GM21447 (cell line): ENCODE measurements at regions not wholly inside any gene's neighbourhood (a gene's known extent, or its start where the extent isn't known, plus 50 kb on each side); places are given as distances from the start of the nearest gene placed in this dataset.
"Not testable (repeated sequence)": the region's sequence is repeated elsewhere in the genome, so short reads cannot be mapped to it uniquely, and the experiment has no call there.

Source experiments
- ATAC-seq: cut with Tn5 transposase; IDR thresholded peaks from one replicate; pipeline ENCODE4 v1.9.1; 2021; ENCODE audit not compliant: unreplicated experiment

DNA sequence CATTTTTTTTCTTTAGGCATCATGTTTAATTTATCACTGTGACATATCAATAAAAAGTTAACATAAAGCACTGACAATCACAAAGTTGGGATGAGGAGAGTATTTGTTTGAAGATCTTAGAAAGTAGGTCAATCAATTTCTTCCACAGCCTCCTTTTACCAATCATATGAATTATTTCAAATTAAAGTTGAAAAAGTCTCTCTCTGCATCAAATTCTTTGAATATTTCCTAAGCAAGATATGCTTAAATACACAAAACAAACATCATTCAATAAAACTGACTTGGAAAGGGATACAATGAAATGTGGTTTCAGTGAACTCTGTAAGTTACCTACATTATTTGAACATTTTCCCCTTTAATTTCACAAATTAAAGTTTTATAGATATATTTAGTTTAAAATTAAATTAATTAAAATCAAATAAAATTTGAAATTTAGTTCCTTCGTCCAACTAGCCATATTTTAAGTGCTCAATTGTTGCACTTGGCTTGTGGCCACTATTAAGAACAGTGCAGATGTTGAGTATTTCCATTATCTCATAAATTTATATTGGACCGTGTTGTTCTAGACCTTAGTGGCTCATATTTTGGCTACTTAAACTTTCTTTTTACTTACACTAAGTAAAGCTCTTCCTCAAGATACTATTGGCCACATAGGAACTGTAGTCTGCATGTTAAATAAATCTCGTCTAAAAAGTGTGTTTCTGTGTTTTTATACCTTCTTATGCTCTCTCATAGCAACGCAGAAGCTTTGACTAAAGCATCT is 949.7 kb upstream of the NUDT12 start:
- ATAC-seq, result no peak

DNA sequence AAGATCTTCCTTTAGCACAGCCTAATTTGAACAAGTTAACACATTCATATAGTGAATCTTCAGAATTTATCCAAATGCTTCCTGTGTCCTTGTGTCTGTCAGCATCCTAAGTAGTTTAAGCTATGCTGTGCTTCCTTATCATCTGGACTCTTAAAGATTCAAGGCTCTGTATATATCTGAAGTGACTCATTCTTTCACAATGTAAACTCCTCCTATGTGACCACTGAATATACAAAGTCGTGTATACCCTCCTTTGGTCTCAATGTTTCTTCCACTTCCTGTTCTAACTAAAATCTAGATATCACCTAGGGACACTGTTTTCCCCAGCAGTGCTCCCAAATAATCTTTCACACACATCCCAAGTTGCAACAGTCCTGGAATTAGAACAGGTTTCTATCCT is 935.7 kb upstream of the NUDT12 start:
- no peak for ATAC-seq

DNA sequence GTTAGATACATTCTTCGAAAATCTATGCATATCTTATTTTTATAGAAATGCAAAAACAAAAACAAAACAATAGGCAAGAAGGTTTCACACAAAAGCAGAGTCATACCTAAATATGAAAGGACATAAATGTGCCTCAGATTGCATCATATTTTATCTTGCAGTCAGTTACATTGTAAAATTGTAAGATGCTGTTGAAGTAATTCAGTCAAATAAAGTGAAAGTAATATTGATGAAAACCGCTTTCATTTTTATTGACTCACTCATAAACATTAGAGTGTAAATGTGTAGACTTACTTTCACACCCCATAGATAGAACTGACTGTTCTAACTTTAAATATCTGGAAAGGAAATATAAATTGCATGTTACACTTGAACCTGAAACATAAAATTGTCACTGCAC is 931.5 kb upstream of the NUDT12 start:
- ATAC-seq, result no peak

DNA sequence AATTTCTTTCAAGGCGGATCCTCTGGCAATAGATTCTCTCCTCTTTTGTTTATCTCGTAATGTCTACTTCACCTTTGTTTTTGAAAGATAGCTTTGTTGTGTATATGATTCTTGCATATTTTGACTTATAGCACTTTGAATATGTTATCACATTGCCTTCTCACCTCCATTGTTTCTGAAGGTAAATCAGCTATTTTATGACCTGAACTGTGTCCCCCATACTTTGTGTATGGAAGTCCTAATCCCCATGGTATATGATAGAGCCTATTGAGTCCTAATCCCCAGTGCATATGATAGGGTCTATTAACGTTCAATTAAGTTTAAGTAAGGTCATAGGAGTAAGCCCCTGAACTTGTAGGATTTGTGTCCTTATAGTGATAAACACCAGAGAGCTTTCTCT is 910.2 kb upstream of the NUDT12 start:
- ATAC-seq, result no peak

DNA sequence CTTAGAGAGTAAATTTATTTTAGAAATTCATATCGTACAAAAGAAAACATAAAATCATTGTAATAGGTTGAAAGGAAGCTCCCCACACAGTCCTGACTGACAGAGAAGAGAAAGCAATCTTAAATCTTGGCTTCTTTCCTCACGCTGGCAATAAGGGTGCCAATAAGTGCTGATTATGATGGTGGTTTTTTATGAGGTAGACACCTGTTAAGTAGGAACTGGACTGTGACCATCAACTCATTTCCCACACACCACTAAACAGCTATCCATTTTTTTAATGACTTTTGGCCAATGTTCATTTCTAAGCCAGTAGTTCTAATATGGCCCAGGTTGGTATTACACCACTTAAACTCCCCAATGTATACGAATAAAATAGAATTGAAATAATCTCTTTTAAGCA is 893.5 kb upstream of the NUDT12 start:
- ATAC-seq, result no peak

DNA sequence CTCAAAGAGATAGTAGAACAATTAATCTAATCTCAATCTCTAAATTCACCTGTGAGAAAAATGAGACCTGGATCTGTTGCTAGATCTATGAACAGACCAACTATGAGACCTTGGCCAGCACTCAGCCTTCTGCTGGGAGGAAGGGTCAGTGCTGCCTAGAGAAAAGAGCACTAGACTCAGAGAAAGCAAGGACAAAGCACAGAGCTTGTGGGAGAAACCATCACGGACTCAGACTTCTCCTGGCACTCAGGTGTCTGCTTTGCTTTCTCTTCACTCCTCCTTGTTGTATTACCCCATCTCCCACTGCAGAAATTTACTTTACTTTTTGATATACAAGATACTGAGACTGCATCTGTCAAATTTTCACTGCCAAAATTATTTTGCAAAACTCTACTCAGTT is 890.0 kb upstream of the NUDT12 start:
- ATAC-seq, result no peak

DNA sequence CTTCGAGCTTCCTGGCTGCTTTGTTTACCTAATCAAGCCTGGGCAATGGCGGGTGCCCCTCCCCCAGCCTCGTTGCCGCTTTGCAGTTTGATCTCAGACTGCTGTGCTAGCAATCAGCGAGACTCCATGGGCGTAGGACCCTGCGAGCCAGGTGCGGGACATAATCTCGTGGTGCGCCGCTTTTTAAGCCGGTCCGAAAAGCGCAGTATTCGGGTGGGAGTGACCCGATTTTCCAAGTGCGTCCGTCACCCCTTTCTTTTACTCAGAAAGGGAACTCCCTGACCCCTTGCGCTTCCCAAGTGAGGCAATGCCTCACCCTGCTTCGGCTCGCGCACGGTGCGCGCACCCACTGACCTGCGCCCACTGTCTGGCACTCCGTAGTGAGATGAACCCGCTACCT is 889.3 kb upstream of the NUDT12 start:
- ATAC-seq, result not testable (repeated sequence)

DNA sequence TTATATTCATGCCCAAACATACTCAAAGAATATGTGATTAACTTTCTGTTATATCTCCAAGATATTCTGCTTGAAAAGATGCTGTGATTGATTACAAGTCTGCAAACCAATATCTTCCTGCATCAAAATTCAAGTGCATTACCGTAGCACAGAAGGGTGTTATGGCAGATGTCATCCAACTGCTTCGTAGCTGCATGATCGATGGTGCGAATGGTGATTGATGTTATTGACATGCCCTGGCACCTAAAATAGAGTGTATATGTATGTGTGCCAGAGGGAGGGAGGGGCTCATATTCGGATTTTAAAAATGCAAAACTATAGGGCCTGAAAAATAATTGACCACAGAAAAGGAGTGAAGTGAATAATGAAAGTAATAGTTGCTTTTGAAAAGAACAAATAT is 882.1 kb upstream of the NUDT12 start:
- no peak for ATAC-seq

DNA sequence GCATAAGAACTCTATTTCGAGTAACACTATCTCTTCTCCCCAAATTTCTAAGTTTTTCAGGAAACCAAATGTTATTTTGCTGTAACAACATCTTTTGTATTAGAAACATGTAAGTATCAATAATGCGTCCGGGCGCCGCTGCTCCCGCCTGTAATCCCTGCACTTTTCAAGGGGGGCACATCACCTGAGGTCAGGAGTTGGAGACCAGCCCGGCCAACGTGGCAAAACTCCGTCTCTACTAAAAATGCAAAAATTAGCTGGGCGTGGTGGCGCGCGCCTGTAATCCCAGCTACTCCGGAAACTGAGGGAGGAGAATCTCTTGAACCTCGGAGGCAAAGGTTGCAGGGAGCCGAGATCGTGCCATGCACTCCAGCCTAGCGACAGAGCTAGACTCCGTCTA is 881.1 kb upstream of the NUDT12 start:
- no peak for ATAC-seq

DNA sequence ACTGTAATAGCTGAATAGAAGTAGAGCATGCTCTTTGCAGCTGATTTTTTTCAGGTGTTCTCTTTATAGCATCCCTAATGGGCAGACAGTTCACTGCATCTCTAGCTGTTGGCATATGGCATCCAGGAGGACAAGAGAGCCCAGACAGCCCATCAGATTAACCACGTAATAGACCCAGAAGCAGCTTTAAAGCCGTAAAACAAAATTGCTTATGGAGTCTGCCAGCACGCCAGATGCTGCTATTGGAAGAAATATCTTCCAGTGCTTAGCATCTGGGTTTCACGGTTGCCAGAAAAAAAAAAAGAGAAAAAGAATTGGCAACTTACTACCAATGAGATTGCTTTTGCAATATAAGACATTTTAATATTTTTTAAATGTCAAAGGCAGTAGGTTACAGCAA is 869.4 kb upstream of the NUDT12 start:
- ATAC-seq, result no peak

DNA sequence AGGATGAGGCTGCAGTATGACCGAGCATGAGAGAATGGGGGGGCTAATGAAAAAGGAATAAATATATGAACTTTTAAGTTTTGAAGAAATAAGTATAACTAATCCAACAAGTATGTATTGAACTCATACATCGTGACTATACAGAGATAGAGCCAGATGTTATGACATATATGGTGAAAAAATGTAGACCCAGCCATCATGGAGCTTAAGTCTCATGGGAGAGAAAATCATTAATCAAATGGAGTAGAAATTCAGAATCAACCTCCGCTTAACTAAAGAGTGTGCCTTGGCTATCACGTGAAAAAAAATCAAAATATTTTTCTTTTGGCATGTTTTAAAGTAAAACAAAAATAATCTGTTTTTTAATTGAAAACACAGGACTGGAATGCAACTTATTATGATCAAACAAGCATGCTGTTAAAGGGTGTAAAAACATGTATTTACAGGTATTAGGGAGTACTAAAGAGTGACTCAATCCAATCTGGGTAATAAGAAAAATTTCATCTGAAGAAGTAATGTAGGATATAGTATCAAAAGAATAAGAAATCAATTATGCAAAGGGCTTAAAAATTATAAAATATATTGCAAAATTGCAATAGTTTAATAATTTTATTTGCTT is 868.5 kb upstream of the NUDT12 start:
- no peak for ATAC-seq

DNA sequence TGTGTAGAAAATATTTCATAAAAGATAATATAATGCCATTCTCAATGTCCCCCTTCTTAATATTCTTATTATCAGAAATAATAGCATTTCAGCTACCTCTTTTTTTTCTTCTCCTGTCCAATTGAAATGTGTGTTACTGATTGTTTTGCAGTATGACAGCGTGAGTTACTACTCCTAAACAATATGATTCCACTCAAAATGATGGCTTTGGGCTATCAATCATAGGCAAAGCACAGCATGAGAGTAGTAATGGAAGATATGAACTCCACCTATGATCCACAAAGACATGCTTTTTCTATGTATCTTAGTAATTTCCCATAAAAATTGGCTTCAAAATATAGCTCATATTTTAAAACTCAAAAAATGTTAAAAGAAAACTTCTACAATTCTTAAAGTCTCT is 867.3 kb upstream of the NUDT12 start:
- no peak for ATAC-seq

DNA sequence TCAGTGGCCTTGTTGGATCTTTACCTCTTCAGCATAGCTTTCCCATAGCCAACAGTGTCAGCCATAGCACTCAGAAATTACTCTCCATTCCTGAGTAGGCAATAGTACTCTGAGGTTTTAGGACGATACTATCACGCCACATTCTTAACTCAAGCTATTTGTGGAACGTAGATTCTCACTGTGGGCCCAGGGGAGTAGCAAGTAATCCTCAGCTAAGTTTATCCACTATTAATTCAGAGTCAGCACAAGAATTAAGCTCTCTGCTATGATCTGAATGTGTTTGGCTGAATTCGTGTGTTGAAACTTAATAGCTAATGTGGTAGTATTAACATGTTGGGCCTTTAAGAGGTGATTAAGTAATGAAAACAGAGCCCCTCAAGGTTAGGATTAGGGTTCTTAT is 858.8 kb upstream of the NUDT12 start:
- no peak for ATAC-seq

DNA sequence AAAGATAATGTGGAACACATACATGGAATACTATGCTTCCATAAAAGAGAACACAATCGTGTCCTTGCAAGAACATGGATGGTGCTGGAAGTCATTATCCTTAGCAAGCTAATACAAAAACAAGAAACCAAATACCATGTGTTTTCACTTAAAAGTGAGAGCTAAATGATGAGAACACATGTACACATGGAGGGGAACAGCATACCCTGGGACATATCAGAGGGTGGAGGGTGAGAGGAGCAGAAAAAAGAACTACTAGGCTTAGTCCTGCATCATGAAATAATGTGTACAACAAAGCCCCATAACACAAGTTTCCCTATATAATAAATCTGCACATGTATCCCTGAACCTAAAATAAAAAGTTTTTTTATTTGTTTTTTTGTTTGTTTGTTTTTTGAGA is 855.5 kb upstream of the NUDT12 start:
- no peak for ATAC-seq

DNA sequence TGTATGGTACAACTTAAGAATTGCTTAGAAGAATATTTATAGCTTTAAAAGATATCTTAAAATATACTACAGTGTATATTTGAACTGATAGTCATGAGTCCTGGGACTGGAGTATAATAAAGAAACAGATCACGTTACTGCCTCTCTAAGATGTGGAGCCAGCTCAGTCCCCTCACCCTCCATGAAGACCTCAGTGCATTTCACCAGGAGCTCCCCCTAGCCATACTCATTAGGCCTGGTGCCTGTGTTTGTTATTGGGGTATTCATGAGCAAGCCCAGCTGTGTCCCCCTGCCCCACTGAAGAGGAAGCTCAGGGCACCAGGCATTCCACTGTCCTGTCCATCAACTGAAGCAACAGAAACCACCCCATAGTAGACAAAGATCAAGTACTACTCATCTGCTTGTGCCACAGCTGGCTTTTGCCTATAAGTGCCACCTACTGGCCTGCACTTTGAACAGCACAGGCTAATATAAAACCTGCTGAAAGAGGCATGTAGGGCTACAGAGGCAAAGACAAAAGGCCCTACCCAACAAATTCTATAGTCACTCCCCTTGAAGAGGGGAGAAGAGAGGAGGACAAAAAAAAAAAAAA is 850.2 kb upstream of the NUDT12 start:
- ATAC-seq, result no peak

DNA sequence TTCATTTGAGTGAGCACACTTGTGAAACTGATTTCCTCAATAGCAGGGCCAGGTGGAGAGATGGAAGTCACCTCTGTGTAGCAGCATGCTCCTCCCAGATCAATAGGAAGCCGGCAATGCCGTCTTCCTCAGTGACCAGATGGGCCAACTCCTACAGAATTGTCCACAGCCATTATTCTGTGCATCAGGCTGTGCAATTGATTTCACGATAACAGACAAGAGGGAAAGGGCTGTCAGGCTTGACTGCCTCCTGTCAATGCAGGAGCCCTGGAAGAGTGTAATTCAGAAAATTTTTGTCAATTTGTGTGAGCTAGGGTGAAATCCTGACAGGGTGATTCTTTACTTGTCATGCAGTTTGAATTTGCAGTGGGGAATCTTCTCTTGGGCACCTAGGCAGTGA is 838.4 kb upstream of the NUDT12 start:
- no peak for ATAC-seq

DNA sequence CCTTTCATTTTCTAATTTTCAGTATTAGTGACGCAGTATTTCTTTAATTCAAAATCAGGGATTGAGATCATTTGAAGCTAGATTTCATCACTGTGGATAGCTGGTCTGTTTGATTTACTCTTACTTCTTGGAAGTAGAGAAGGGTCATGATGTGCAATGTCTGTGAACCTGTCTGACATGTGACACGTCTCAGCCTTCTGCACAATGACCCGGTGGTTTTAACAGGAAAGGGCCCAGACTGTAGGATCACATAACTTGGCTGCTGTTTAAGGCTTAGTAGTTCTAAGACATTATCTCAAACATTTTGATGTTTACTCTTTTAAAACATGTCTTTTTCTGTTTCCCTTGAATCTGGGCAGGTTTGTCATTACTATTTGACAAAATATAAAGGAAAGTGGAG is 823.3 kb upstream of the NUDT12 start:
- no peak for ATAC-seq

DNA sequence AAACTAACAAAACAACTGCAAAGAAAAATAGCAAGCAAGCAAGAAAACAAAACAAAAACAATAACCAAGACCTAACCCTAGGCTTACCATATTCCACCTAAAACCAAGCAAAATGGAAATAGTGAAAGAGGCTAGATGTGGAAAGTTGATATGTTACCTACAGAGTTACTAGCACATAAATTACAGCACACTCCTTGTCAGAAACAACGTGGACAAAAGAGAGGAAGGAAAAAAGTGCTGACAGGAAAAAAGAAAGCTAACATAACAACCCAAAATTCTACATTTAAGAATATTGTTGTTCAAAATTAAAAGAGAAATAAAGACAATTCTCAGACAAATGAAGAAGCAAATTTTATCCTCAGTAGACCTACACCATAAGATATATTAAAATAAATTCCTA is 812.8 kb upstream of the NUDT12 start:
- ATAC-seq, result no peak

DNA sequence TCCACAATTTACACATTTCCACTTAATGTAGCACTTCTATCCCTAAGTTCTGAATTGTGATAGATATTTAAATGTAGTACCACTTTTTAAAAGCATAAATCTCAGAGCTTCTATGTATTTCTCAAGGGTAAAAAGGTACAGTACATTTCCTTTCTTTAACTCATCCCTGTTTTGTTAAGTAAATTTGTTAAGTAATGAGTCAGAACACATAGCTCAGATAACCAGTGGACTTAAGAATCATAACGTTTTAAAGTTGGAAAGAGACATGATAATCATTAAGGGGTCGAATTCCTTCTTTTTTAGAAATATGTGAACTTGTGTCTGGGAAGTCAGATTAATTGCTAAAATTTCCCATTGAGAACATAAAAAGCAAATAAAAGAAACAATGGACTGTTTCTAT is 810.2 kb upstream of the NUDT12 start:
- no peak for ATAC-seq

DNA sequence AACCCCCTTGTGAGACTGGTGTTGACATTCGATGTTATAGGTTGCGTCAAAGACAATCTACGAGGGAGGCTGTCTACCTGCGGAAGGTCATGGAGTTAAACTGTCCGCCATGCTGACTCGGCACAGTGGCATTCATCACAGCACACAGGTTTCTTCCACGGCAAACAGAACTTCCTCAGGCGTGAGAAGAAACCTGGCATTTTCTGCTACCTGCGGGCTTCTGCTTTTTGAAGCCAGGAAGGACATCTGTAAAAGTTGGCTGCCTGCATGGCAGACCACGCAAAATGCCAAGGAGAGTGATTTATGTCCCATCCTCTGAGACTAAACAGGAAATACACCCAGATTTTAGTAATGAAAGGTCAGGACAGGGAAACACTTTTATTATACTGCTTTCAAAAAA is 809.8 kb upstream of the NUDT12 start:
- ATAC-seq, result no peak

DNA sequence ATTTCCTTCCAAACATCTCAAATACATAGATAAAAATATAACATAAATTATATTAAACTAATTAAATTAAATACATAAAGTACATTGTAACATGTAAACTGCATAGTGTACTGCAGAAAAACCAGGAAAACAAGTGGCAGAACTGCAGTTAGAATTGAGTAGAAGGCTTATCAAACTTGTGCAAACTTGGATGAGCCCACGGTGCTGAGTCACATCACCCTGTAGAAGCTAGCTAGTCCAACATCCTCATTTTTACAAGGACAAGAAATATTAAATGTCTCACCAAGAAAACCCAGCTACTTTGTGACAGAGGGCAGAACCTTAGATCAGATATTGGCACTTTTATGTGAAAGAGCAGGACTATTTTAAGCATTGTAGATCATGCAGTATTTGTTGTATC is 807.9 kb upstream of the NUDT12 start:
- no peak for ATAC-seq

DNA sequence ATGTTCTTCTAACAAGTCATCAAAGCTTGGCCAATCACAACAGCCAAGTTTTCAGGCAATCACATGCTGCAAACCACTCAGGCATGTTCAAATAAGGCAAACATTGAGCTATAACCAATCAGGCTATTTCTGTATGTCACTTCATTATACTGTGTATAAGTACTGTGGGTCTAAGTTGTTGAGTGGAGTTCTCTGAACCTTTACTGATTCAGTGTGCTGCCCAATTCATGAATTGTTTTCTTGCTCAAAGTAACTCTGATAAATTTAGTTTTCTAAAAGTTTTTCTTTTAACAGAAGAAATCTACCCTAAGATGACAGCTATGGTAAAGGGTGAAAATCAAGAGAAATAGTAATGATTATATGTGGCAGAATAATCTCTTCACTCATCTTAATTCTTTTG is 805.4 kb upstream of the NUDT12 start:
- ATAC-seq, result no peak

DNA sequence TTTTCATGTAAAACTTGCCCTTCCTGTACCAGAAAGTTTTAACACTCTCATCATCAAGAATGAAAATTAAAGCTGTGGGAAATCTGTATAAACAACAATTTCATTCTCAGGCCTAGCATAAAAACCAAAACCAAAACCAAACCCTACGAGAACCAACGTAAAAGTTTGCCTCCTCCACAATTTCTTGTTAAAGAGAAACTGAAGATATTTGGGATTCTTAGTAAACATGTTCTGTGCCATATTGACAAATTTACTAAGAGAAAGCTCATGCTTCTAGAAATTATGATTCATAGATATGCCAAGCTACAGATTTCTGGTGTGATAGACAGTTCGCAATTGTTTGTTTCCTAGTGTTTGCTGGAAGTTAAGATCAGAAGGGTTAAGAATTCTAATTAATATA is 801.0 kb upstream of the NUDT12 start:
- ATAC-seq, result no peak
